Gastroesophageal sphincter (tissue), 4 donors: ENCODE measurements at regions not wholly inside any gene's neighbourhood (a gene's known extent, or its start where the extent isn't known, plus 50 kb on each side); places are given as distances from the start of the nearest gene placed in this dataset.
A peak's percentile ranks its signal among the peaks of the same experiment; 100 is the strongest.

Experiments used
- ATAC-seq: fragments of 150-250 bp; one replicate; pipeline ENCODE4 v1.9.1; 2016; ENCODE audit warnings: mild to moderate bottlenecking, moderate library complexity
- H3K27ac ChIP-seq, 4 donors: fragments of 200-600 bp; sonication (generic) in 3 of 4; 1 replicate in 3 of 4; 2 replicates in 1 of 4; pipeline ENCODE4 v1.5.1; 2016 to 2019
- H3K27me3 ChIP-seq: fragments of 200-600 bp; sonication (generic); one replicate; pipeline ENCODE4 v1.5.1; 2019
- H3K36me3 ChIP-seq, 2 donors: fragments of 200-600 bp; sonication (generic); one replicate each; pipeline ENCODE4 v1.5.1; 2019; ENCODE audit warnings: control low read depth in 1 of 2
- H3K4me1 ChIP-seq, 3 donors: fragments of 200-600 bp; sonication (generic); 1 replicate in 2 of 3; 2 replicates in 1 of 3; pipeline ENCODE4 v1.5.1; 2016 to 2019; ENCODE audit warnings: control low read depth in 2 of 3
- H3K4me3 ChIP-seq, 2 donors: fragments of 200-600 bp; sonication (generic); one replicate each; pipeline ENCODE4 v1.5.1; 2019; ENCODE audit warnings: mild to moderate bottlenecking in 1 of 2, moderate library complexity in 1 of 2
- H3K9me3 ChIP-seq, 3 donors: fragments of 200-600 bp; sonication (generic); one replicate each; pipeline ENCODE4 v1.5.1; 2017 to 2019; ENCODE audit warnings: control low read depth in 2 of 3
- CTCF ChIP-seq, 4 experiments: fragments of 200-600 bp in 2 of 4; fragments of 450-650 bp in 2 of 4; sonication (generic) in 1 of 4; IDR thresholded peaks; one replicate each; pipeline ENCODE4 v1.5.1; 2017 to 2019; ENCODE audit warnings: antibody characterized with exemption in 4 of 4, mild to moderate bottlenecking in 2 of 4, moderate library complexity in 2 of 4
- EP300 ChIP-seq: sonication (generic); formaldehyde crosslinking; IDR thresholded peaks from one replicate; pipeline ENCODE4 v1.6.1; 2017; ENCODE audit warnings: antibody characterized with exemption, mild to moderate bottlenecking
- POLR2A ChIP-seq, 2 donors: fragments of 450-650 bp; IDR thresholded peaks; one replicate each; pipeline ENCODE4 v1.6.1; 2017; ENCODE audit warnings: antibody characterized with exemption in 2 of 2, mild to moderate bottlenecking in 2 of 2, moderate library complexity in 1 of 2
- POLR2AphosphoS5 ChIP-seq: sonication (generic); formaldehyde crosslinking; IDR thresholded peaks from one replicate; pipeline ENCODE4 v1.6.1; 2017; ENCODE audit warnings: antibody characterized with exemption
- WGBS, 2 donors: methylation state at CpG; one replicate each; pipeline ENCODE4 v1.1.5; 2018; ENCODE audit warnings: low coverage in 1 of 2; 5-methylcytosine and 5-hydroxymethylcytosine counted together

- H3K9me3 ChIP-seq: no peaks in the 10 kb centered on the region
- peaks cover 11 to 60% (median 19%) of the 10 kb centered on the region in 3 donors for H3K4me1 ChIP-seq
- no peak overlapping the region for H3K4me3 ChIP-seq
- 90 to 91% methylated on average over 2 of the region's 2 CpGs for WGBS, 2 donors
- peak overlapping the region; percentile 23 to 70 (median 26) for H3K27ac ChIP-seq
- no peaks in the 10 kb centered on the region for H3K36me3 ChIP-seq
- no peaks in the 10 kb centered on the region for H3K27me3 ChIP-seq
- no peak for ATAC-seq
- no peak for TF ChIP-seq POLR2A (IDR thresholded peaks at IDR 0.05)
- TF ChIP-seq CTCF (IDR thresholded peaks at IDR 0.05): no peak
- no peak for TF ChIP-seq POLR2AphosphoS5
- no peak for TF ChIP-seq EP300
Measured at GRCh38 chr5:124692950-124693349, 53.5 kb downstream of the ZNF608 start.

GRCh38 chr5:124692324-124692723, 54.1 kb downstream of the ZNF608 start:
- H3K36me3 ChIP-seq: no peaks in the 10 kb centered on the region
- H3K4me3 ChIP-seq: no peak overlapping the region
- peak overlapping the region; percentile 23 to 70 (median 26) for H3K27ac ChIP-seq
- H3K27me3 ChIP-seq: no peaks in the 10 kb centered on the region
- no peak for ATAC-seq
- no peaks in the 10 kb centered on the region for H3K9me3 ChIP-seq
- TF ChIP-seq POLR2A (IDR thresholded peaks at IDR 0.05) (no peak), CTCF (IDR thresholded peaks at IDR 0.05) (no peak), POLR2AphosphoS5 (no peak), EP300 (no peak)
- 14 to 52% methylated on average over 3 of the region's 3 CpGs for WGBS, 2 donors
- H3K4me1 ChIP-seq: peaks cover 7 to 59% (median 19%) of the 10 kb centered on the region in 3 donors

GRCh38 chr5:124689653-124690052, 56.8 kb downstream of the ZNF608 start:
- Histone ChIP-seq H3K4me1 (peaks cover 6 to 68% (median 13%) of the 10 kb centered on the region in 3 donors), H3K4me3 (no peak overlapping the region), H3K9me3 (no peaks in the 10 kb centered on the region), H3K36me3 (no peaks in the 10 kb centered on the region), H3K27ac (no peak overlapping the region), H3K27me3 (no peaks in the 10 kb centered on the region)
- TF ChIP-seq POLR2A (IDR thresholded peaks at IDR 0.05): no peak
- TF ChIP-seq POLR2AphosphoS5: no peak
- no peak for TF ChIP-seq CTCF (IDR thresholded peaks at IDR 0.05)
- no peak for TF ChIP-seq EP300
- ATAC-seq: no peak

GRCh38 chr5:124686239-124687004, 60.0 kb downstream of the ZNF608 start:
- TF ChIP-seq POLR2A (IDR thresholded peaks at IDR 0.05) (no peak), POLR2AphosphoS5 (no peak), EP300 (no peak), CTCF (IDR thresholded peaks at IDR 0.05) (no peak)
- peak overlapping the region in 3 of 4 donors; percentile 30 to 64 (median 60) for H3K27ac ChIP-seq
- no peak for ATAC-seq

GRCh38 chr5:124685404-124685930, 61.0 kb downstream of the ZNF608 start:
- Histone ChIP-seq H3K4me1 (peaks cover 0 to 64% (median 9%) of the 10 kb centered on the region in 3 donors), H3K9me3 (no peaks in the 10 kb centered on the region), H3K27me3 (no peaks in the 10 kb centered on the region), H3K27ac (peak overlapping the region in 3 of 4 donors; percentile 35 to 64 (median 60)), H3K36me3 (no peaks in the 10 kb centered on the region), H3K4me3 (no peak overlapping the region)
- no peak for ATAC-seq
- TF ChIP-seq POLR2A (IDR thresholded peaks at IDR 0.05) (no peak), CTCF (IDR thresholded peaks at IDR 0.05) (no peak), POLR2AphosphoS5 (no peak), EP300 (no peak)
- 100% methylated on average over 2 of the region's 3 CpGs; no CpG with 5 or more reads in 1 of the 2 donors for WGBS, 2 donors

More at GRCh38 chr5:124686239-124687004, 60.0 kb downstream of the ZNF608 start:
- H3K9me3 ChIP-seq: no peaks in the 10 kb centered on the region
- peaks cover 0 to 64% (median 9%) of the 10 kb centered on the region in 3 donors for H3K4me1 ChIP-seq
- no peaks in the 10 kb centered on the region for H3K36me3 ChIP-seq
- 87 to 93% methylated on average over 3 of the region's 3 CpGs for WGBS, 2 donors
- H3K4me3 ChIP-seq: no peak overlapping the region
- no peaks in the 10 kb centered on the region for H3K27me3 ChIP-seq
